Activated CD8-positive, alpha-beta memory T cell treated with anti-CD3 and anti-CD28 coated beads for 24 hours (primary cell): ENCODE measurements at regions not wholly inside any gene's neighbourhood (a gene's known extent, or its start where the extent isn't known, plus 50 kb on each side); places are given as distances from the start of the nearest gene placed in this dataset.
"Not testable (repeated sequence)": the region's sequence is repeated elsewhere in the genome, so short reads cannot be mapped to it uniquely, and the experiment has no call there.

Experiments used
- DNase-seq: peaks from one replicate; pipeline ENCODE4 v3.0.0-alpha.2; 2020

GRCh38 chr18:39365836-39366485, 1800.4 kb upstream of the CELF4 start:
- no peak for DNase-seq

- no peak for DNase-seq
Observed at GRCh38 chr18:39360072-39360471, 1794.5 kb upstream of the CELF4 start.

- DNase-seq, result no peak
Observed at GRCh38 chr18:39359636-39360035, 1794.0 kb upstream of the CELF4 start.

- no peak for DNase-seq
Observed at GRCh38 chr18:39350945-39351344, 1785.3 kb upstream of the CELF4 start.

- DNase-seq, result no peak
Observed at GRCh38 chr18:39349801-39350200, 1784.2 kb upstream of the CELF4 start.

GRCh38 chr18:39348757-39349156, 1783.2 kb upstream of the CELF4 start:
- no peak for DNase-seq

- no peak for DNase-seq
Observed at GRCh38 chr18:39347701-39348100, 1782.1 kb upstream of the CELF4 start.

- DNase-seq, result no peak
Observed at GRCh38 chr18:39346916-39347315, 1781.3 kb upstream of the CELF4 start.

GRCh38 chr18:39345321-39345720, 1779.7 kb upstream of the CELF4 start:
- no peak for DNase-seq

GRCh38 chr18:39344487-39344886, 1778.9 kb upstream of the CELF4 start:
- DNase-seq, result no peak

GRCh38 chr18:39341129-39341528, 1775.5 kb upstream of the CELF4 start:
- DNase-seq, result no peak

GRCh38 chr18:39340418-39340817, 1774.8 kb upstream of the CELF4 start:
- no peak for DNase-seq

GRCh38 chr18:39329496-39330275, 1764.1 kb upstream of the CELF4 start:
- DNase-seq, result no peak

- DNase-seq, result no peak
Observed at GRCh38 chr18:39326772-39327171, 1761.2 kb upstream of the CELF4 start.

GRCh38 chr18:39325973-39326372, 1760.4 kb upstream of the CELF4 start:
- DNase-seq, result no peak

- no peak for DNase-seq
Observed at GRCh38 chr18:39319141-39319540, 1753.5 kb upstream of the CELF4 start.

- no peak for DNase-seq
Observed at GRCh38 chr18:39318462-39318861, 1752.9 kb upstream of the CELF4 start.

- DNase-seq, result no peak
Observed at GRCh38 chr18:39318008-39318407, 1752.4 kb upstream of the CELF4 start.

GRCh38 chr18:39314595-39314994, 1749.0 kb upstream of the CELF4 start:
- no peak for DNase-seq

- DNase-seq, result no peak
Observed at GRCh38 chr18:39313992-39314391, 1748.4 kb upstream of the CELF4 start.

- no peak for DNase-seq
Observed at GRCh38 chr18:39311111-39311712, 1745.6 kb upstream of the CELF4 start.

GRCh38 chr18:39308931-39309521, 1743.4 kb upstream of the CELF4 start:
- not testable (repeated sequence) for DNase-seq

- DNase-seq, result no peak
Observed at GRCh38 chr18:39305766-39306165, 1740.2 kb upstream of the CELF4 start.

- DNase-seq, result no peak
Observed at GRCh38 chr18:39302481-39302880, 1736.9 kb upstream of the CELF4 start.
